ENCODE measurements at regions not wholly inside any gene's neighbourhood (a gene's known extent, or its start where the extent isn't known, plus 50 kb on each side); places are given as distances from the start of the nearest gene placed in this dataset.
"Not testable (repeated sequence)": the region's sequence is repeated elsewhere in the genome, so short reads cannot be mapped to it uniquely, and the experiment has no call there.

DNA sequence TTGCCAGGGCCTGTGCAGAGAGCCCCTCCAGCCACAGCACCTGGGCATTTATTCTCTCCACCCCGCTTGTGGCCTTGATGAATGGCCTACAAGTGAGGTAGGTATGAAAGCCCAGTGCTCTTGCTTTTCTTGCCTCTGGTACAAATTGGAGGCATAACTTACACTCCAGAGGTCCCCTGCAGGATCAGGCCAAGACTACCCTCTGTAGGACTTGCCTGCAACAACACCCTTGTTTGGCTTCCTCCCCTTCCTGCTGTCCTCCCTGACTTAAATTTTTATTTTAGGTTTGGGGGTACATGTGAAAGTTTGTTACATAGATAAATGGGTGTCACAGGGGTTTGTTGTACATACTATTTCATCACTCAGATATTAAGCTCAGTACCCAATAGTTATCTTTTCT is 95.7 kb downstream of the CDC42EP3 start:
- Histone ChIP-seq H3K36me3 (replicated peaks; ENCODE audit: insufficient read depth, low read depth) (no peaks in the 10 kb centered on the region), H3K27me3 (no peaks in the 10 kb centered on the region), H3K79me2 (no peaks in the 10 kb centered on the region), H3K9me3 (ENCODE audit: low read depth) (no peaks in the 10 kb centered on the region), H2AFZ (no peak overlapping the region), H3K4me2 (no peak overlapping the region), H3K4me3 (no peak overlapping the region), H3K9me2 (replicated peaks; ENCODE audit: insufficient read depth) (no peaks in the 10 kb centered on the region), H3K27ac (no peak overlapping the region), H4K20me1 (ENCODE audit: insufficient read depth, poor library complexity, severe bottlenecking) (no peaks in the 10 kb centered on the region), H3K4me1 (ENCODE audit: insufficient read depth) (peaks cover 7% of the 10 kb centered on the region)
- WGBS (ENCODE audit: low lambda C conversion rate, missing lambda C conversion rate), result 100% methylated on average over 1 of the region's 1 CpG
- no peak for DNase-seq (ENCODE audit: low spot score)
- TF ChIP-seq, protein P1, sequence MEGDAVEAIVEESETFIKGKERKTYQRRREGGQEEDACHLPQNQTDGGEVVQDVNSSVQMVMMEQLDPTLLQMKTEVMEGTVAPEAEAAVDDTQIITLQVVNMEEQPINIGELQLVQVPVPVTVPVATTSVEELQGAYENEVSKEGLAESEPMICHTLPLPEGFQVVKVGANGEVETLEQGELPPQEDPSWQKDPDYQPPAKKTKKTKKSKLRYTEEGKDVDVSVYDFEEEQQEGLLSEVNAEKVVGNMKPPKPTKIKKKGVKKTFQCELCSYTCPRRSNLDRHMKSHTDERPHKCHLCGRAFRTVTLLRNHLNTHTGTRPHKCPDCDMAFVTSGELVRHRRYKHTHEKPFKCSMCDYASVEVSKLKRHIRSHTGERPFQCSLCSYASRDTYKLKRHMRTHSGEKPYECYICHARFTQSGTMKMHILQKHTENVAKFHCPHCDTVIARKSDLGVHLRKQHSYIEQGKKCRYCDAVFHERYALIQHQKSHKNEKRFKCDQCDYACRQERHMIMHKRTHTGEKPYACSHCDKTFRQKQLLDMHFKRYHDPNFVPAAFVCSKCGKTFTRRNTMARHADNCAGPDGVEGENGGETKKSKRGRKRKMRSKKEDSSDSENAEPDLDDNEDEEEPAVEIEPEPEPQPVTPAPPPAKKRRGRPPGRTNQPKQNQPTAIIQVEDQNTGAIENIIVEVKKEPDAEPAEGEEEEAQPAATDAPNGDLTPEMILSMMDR (IDR thresholded peaks at IDR 0.05; ENCODE audit: poor library complexity), result no peak
- TF ChIP-seq EZH2 (IDR thresholded peaks at IDR 0.05; ENCODE audit: borderline replicate concordance) (no peak), EZH2phosphoT487 (IDR thresholded peaks at IDR 0.05; ENCODE audit: low read depth, severe bottlenecking, unreplicated experiment) (no peak)

DNA sequence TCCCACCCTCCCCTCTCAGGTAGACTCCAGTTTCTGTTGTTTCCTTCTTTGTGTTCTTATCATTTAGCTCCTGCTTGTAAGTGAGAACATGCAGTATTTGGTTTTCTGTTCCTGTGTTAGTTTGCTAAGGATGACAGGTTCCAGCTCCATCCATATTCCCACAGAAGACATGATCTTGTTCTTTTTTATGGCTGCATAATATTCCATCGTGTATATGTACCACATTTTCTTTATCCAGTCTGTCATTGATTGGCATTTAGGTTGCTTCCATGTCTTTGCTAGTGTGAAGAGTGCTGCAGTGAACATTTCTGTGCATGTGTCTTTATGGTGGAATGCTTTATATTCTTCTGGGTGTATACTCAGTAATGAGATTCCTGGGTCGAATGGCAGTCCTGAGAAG is 95.2 kb downstream of the CDC42EP3 start:
- WGBS (ENCODE audit: low lambda C conversion rate, missing lambda C conversion rate), result 100% methylated on average over 2 of the region's 2 CpGs
- not testable (repeated sequence) for H3K27me3 ChIP-seq; H3K9me3 ChIP-seq (ENCODE audit: low read depth); H3K4me1 ChIP-seq (ENCODE audit: insufficient read depth); H3K9me2 ChIP-seq (replicated peaks; ENCODE audit: insufficient read depth); H3K27ac ChIP-seq; H4K20me1 ChIP-seq (ENCODE audit: insufficient read depth, poor library complexity, severe bottlenecking); DNase-seq (ENCODE audit: low spot score); H3K79me2 ChIP-seq; H3K4me2 ChIP-seq; H3K4me3 ChIP-seq; H3K36me3 ChIP-seq (replicated peaks; ENCODE audit: insufficient read depth, low read depth); H2AFZ ChIP-seq

DNA sequence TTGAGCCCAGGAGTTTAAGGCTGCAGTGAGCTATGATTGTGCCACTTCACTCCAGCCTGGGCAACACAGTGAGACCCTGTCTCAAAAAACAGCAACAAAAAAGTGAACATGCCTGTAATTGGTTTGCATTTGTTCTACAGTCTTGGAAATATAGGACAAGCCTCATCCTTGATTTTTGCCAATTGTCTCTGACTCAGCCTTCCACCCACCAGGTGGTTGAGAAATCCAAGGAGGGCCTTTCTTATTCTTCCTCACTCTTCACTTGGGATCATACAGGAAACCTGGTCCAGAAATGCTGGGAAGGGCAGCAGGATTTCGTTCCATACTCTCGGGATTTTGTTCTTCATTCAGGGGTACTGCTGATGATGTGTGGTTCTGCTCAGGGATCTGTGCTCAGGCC is 94.6 kb downstream of the CDC42EP3 start:
- Histone ChIP-seq H3K4me1 (ENCODE audit: insufficient read depth) (no peaks in the 10 kb centered on the region), H3K36me3 (replicated peaks; ENCODE audit: insufficient read depth, low read depth) (no peaks in the 10 kb centered on the region), H3K4me2 (no peak overlapping the region), H3K9me3 (ENCODE audit: low read depth) (no peaks in the 10 kb centered on the region), H3K4me3 (no peak overlapping the region), H3K79me2 (no peaks in the 10 kb centered on the region), H4K20me1 (ENCODE audit: insufficient read depth, poor library complexity, severe bottlenecking) (no peaks in the 10 kb centered on the region), H3K9me2 (replicated peaks; ENCODE audit: insufficient read depth) (no peaks in the 10 kb centered on the region), H3K27ac (no peak overlapping the region), H3K27me3 (no peaks in the 10 kb centered on the region), H2AFZ (no peak overlapping the region)
- WGBS (ENCODE audit: low lambda C conversion rate, missing lambda C conversion rate), result 94% methylated on average over 2 of the region's 2 CpGs
- DNase-seq (ENCODE audit: low spot score), result no peak
- TF ChIP-seq EZH2 (IDR thresholded peaks at IDR 0.05; ENCODE audit: borderline replicate concordance) (no peak), EZH2phosphoT487 (IDR thresholded peaks at IDR 0.05; ENCODE audit: low read depth, severe bottlenecking, unreplicated experiment) (no peak)
- TF ChIP-seq, protein P1 (IDR thresholded peaks at IDR 0.05; ENCODE audit: poor library complexity), result no peak

DNA sequence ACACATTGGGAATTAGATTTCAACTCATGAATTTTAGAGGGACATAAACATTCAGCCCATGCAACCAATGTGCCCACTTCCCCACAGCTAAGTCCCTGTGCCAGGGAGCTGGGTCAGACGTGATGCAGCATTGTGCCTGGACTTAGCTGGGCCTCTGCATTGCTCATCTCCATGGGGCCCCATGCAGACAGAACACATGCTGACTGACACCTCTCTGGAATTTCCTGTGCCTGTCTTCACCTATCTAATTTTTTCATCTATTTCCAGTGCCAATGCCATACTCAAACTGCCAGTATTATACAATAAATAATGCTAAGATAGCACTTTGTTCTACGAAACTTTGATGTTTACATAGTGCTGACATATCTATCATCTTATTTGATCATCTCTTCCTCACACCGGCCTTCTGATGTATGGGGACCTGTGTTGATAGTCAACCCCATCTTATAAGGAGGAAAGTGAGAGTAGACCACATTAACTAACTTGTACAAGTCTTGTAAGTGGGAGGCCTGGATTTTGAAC is 92.2 kb downstream of the CDC42EP3 start:
- no peaks in the 10 kb centered on the region for H3K27me3 ChIP-seq
- no peak overlapping the region for H2AFZ ChIP-seq
- DNase-seq (ENCODE audit: low spot score), result no peak
- no peak overlapping the region for H3K4me2 ChIP-seq
- TF ChIP-seq, protein P1 (IDR thresholded peaks at IDR 0.05; ENCODE audit: poor library complexity), result no peak
- TF ChIP-seq EZH2 (IDR thresholded peaks at IDR 0.05; ENCODE audit: borderline replicate concordance) (no peak), EZH2phosphoT487 (IDR thresholded peaks at IDR 0.05; ENCODE audit: low read depth, severe bottlenecking, unreplicated experiment) (no peak)
- H4K20me1 ChIP-seq (ENCODE audit: insufficient read depth, poor library complexity, severe bottlenecking), result no peaks in the 10 kb centered on the region
- peaks cover 19% of the 10 kb centered on the region for H3K4me1 ChIP-seq (ENCODE audit: insufficient read depth)
- 87% methylated on average over 3 of the region's 3 CpGs for WGBS (ENCODE audit: low lambda C conversion rate, missing lambda C conversion rate)
- H3K36me3 ChIP-seq (replicated peaks; ENCODE audit: insufficient read depth, low read depth), result no peaks in the 10 kb centered on the region
- H3K79me2 ChIP-seq, result no peaks in the 10 kb centered on the region
- no peak overlapping the region for H3K27ac ChIP-seq
- H3K4me3 ChIP-seq, result no peak overlapping the region
- no peaks in the 10 kb centered on the region for H3K9me3 ChIP-seq (ENCODE audit: low read depth)
- no peaks in the 10 kb centered on the region for H3K9me2 ChIP-seq (replicated peaks; ENCODE audit: insufficient read depth)

- not testable (repeated sequence) for H3K27me3 ChIP-seq; H2AFZ ChIP-seq; H3K4me3 ChIP-seq; H3K36me3 ChIP-seq (replicated peaks; ENCODE audit: insufficient read depth, low read depth); H4K20me1 ChIP-seq (ENCODE audit: insufficient read depth, poor library complexity, severe bottlenecking); H3K9me2 ChIP-seq (replicated peaks; ENCODE audit: insufficient read depth); H3K79me2 ChIP-seq; H3K27ac ChIP-seq; DNase-seq (ENCODE audit: low spot score); H3K4me2 ChIP-seq; H3K9me3 ChIP-seq (ENCODE audit: low read depth)
- WGBS (ENCODE audit: low lambda C conversion rate, missing lambda C conversion rate), result 91% methylated on average over 3 of the region's 3 CpGs
- peaks cover 26% of the 10 kb centered on the region for H3K4me1 ChIP-seq (ENCODE audit: insufficient read depth)
Observed at GRCh38 chr2:37579949-37580348, 91.5 kb downstream of the CDC42EP3 start.
